Fibroblast of the aortic adventitia (primary cell): ENCODE measurements at regions not wholly inside any gene's neighbourhood (a gene's known extent, or its start where the extent isn't known, plus 50 kb on each side); places are given as distances from the start of the nearest gene placed in this dataset.

Experiments
- DNase-seq: peaks from one replicate; pipeline ENCODE4 v3.0.0-alpha.2; 2010; ENCODE audit warnings: low read depth
- H3K4me3 ChIP-seq: 2 replicates; pipeline ENCODE4 v1.5.1; 2011; ENCODE audit warnings: low read depth, mild to moderate bottlenecking, control low read depth, low read length, moderate library complexity
- CTCF ChIP-seq: IDR thresholded peaks from 2 replicates; pipeline ENCODE4 v1.5.1; 2011; ENCODE audit warnings: mild to moderate bottlenecking, low read length, control low read depth, inconsistent platforms; ENCODE audit not compliant: insufficient read depth

- no peak for TF ChIP-seq CTCF
- no peak overlapping the region for H3K4me3 ChIP-seq
These were observed 69.1 kb upstream of the NPFFR2 start for GRCh38 chr4:71962622-71963264.

GRCh38 chr4:71974681-71975080 lies 57.1 kb upstream of the NPFFR2 start:
- no peak overlapping the region for H3K4me3 ChIP-seq
- DNase-seq, result peak; percentile 52

More at GRCh38 chr4:71962622-71963264, 69.1 kb upstream of the NPFFR2 start:
- no peak for DNase-seq

GRCh38 chr4:71976523-71976922 lies 55.3 kb upstream of the NPFFR2 start:
- DNase-seq, result no peak
- TF ChIP-seq CTCF, result no peak
- no peak overlapping the region for H3K4me3 ChIP-seq

More at GRCh38 chr4:71974681-71975080, 57.1 kb upstream of the NPFFR2 start:
- TF ChIP-seq CTCF, result no peak

- no peak overlapping the region for H3K4me3 ChIP-seq
- TF ChIP-seq CTCF, result no peak
- no peak for DNase-seq
These were observed 53.5 kb upstream of the NPFFR2 start for GRCh38 chr4:71978210-71978835.

GRCh38 chr4:71980976-71981375 lies 50.8 kb upstream of the NPFFR2 start:
- TF ChIP-seq CTCF, result no peak
- no peak for DNase-seq

More at GRCh38 chr4:71980976-71981375, 50.8 kb upstream of the NPFFR2 start:
- H3K4me3 ChIP-seq, result no peak overlapping the region
